ENCODE measurements at regions not wholly inside any gene's neighbourhood (a gene's known extent, or its start where the extent isn't known, plus 50 kb on each side); places are given as distances from the start of the nearest gene placed in this dataset.
A peak's percentile ranks its signal among the peaks of the same experiment; 100 is the strongest.
"Not testable (repeated sequence)": the region's sequence is repeated elsewhere in the genome, so short reads cannot be mapped to it uniquely, and the experiment has no call there.

GRCh38 chr4:163681208-163681821, 186.8 kb downstream of the TMA16 start:
- Histone ChIP-seq H3K9me3 (ENCODE audit: insufficient read depth, low read length) (no peaks in the 10 kb centered on the region), H3K36me3 (ENCODE audit: insufficient read depth, insufficient read length, low read length) (no peaks in the 10 kb centered on the region), H3K4me1 (ENCODE audit: insufficient read depth, insufficient read length) (no peaks in the 10 kb centered on the region), H3K4me3 (ENCODE audit: insufficient read length, low read depth) (no peak overlapping the region), H3K27me3 (ENCODE audit: insufficient read depth, insufficient read length) (no peaks in the 10 kb centered on the region), H3K9ac (ENCODE audit: insufficient read length, low read depth) (no peak overlapping the region)
- TF ChIP-seq SUZ12 (IDR thresholded peaks at IDR 0.05; ENCODE audit: extremely low read depth, insufficient read depth, insufficient read length) (no peak), YY1 (IDR thresholded peaks at IDR 0.05; ENCODE audit: insufficient read depth, insufficient read length) (no peak), ZNF274 (IDR thresholded peaks at IDR 0.05; ENCODE audit: low read depth, low read length) (no peak)
- DNase-seq (ENCODE audit: low read depth, low spot score) = peak; percentile 33

- no peak for DNase-seq (ENCODE audit: low read depth, low spot score)
- TF ChIP-seq SUZ12 (IDR thresholded peaks at IDR 0.05; ENCODE audit: extremely low read depth, insufficient read depth, insufficient read length) (no peak), ZNF274 (IDR thresholded peaks at IDR 0.05; ENCODE audit: low read depth, low read length) (no peak), YY1 (IDR thresholded peaks at IDR 0.05; ENCODE audit: insufficient read depth, insufficient read length) (no peak)
- Histone ChIP-seq H3K9me3 (ENCODE audit: insufficient read depth, low read length) (no peaks in the 10 kb centered on the region), H3K36me3 (ENCODE audit: insufficient read depth, insufficient read length, low read length) (no peaks in the 10 kb centered on the region), H3K9ac (ENCODE audit: insufficient read length, low read depth) (no peak overlapping the region), H3K4me1 (ENCODE audit: insufficient read depth, insufficient read length) (no peaks in the 10 kb centered on the region), H3K27me3 (ENCODE audit: insufficient read depth, insufficient read length) (no peaks in the 10 kb centered on the region), H3K4me3 (ENCODE audit: insufficient read length, low read depth) (no peak overlapping the region)
Measured at GRCh38 chr4:163688856-163689255, 194.4 kb downstream of the TMA16 start.

GRCh38 chr4:163693211-163693610, 198.7 kb downstream of the TMA16 start:
- Histone ChIP-seq H3K4me3 (ENCODE audit: insufficient read length, low read depth) (no peak overlapping the region), H3K4me1 (ENCODE audit: insufficient read depth, insufficient read length) (no peaks in the 10 kb centered on the region), H3K9ac (ENCODE audit: insufficient read length, low read depth) (no peak overlapping the region), H3K27me3 (ENCODE audit: insufficient read depth, insufficient read length) (no peaks in the 10 kb centered on the region), H3K9me3 (ENCODE audit: insufficient read depth, low read length) (peaks cover 8% of the 10 kb centered on the region; the same call in 1 of the 2 replicates), H3K36me3 (ENCODE audit: insufficient read depth, insufficient read length, low read length) (no peaks in the 10 kb centered on the region)
- TF ChIP-seq ZNF274 (IDR thresholded peaks at IDR 0.05; ENCODE audit: low read depth, low read length) = no peak
- no peak for TF ChIP-seq YY1 (IDR thresholded peaks at IDR 0.05; ENCODE audit: insufficient read depth, insufficient read length)
- no peak for TF ChIP-seq SUZ12 (IDR thresholded peaks at IDR 0.05; ENCODE audit: extremely low read depth, insufficient read depth, insufficient read length)
- no peak for DNase-seq (ENCODE audit: low read depth, low spot score)

- Histone ChIP-seq H3K27me3 (ENCODE audit: insufficient read depth, insufficient read length) (no peaks in the 10 kb centered on the region), H3K4me1 (ENCODE audit: insufficient read depth, insufficient read length) (no peaks in the 10 kb centered on the region), H3K36me3 (ENCODE audit: insufficient read depth, insufficient read length, low read length) (no peaks in the 10 kb centered on the region), H3K9ac (ENCODE audit: insufficient read length, low read depth) (no peak overlapping the region), H3K9me3 (ENCODE audit: insufficient read depth, low read length) (peaks cover 8% of the 10 kb centered on the region; the same call in 1 of the 2 replicates), H3K4me3 (ENCODE audit: insufficient read length, low read depth) (no peak overlapping the region)
- DNase-seq (ENCODE audit: low read depth, low spot score) = no peak
- TF ChIP-seq YY1 (IDR thresholded peaks at IDR 0.05; ENCODE audit: insufficient read depth, insufficient read length) (no peak), ZNF274 (IDR thresholded peaks at IDR 0.05; ENCODE audit: low read depth, low read length) (no peak), SUZ12 (IDR thresholded peaks at IDR 0.05; ENCODE audit: extremely low read depth, insufficient read depth, insufficient read length) (no peak)
Measured at GRCh38 chr4:163693776-163694175, 199.3 kb downstream of the TMA16 start.

- TF ChIP-seq YY1 (IDR thresholded peaks at IDR 0.05; ENCODE audit: insufficient read depth, insufficient read length) (no peak), SUZ12 (IDR thresholded peaks at IDR 0.05; ENCODE audit: extremely low read depth, insufficient read depth, insufficient read length) (no peak), ZNF274 (IDR thresholded peaks at IDR 0.05; ENCODE audit: low read depth, low read length) (no peak)
- DNase-seq (ENCODE audit: low read depth, low spot score) = no peak
- Histone ChIP-seq H3K4me3 (ENCODE audit: insufficient read length, low read depth) (no peak overlapping the region), H3K9ac (ENCODE audit: insufficient read length, low read depth) (no peak overlapping the region), H3K4me1 (ENCODE audit: insufficient read depth, insufficient read length) (no peaks in the 10 kb centered on the region), H3K9me3 (ENCODE audit: insufficient read depth, low read length) (peaks cover 8% of the 10 kb centered on the region; the same call in 1 of the 2 replicates), H3K36me3 (ENCODE audit: insufficient read depth, insufficient read length, low read length) (no peaks in the 10 kb centered on the region), H3K27me3 (ENCODE audit: insufficient read depth, insufficient read length) (no peaks in the 10 kb centered on the region)
Measured at GRCh38 chr4:163694385-163694784, 199.9 kb downstream of the TMA16 start.

DNA sequence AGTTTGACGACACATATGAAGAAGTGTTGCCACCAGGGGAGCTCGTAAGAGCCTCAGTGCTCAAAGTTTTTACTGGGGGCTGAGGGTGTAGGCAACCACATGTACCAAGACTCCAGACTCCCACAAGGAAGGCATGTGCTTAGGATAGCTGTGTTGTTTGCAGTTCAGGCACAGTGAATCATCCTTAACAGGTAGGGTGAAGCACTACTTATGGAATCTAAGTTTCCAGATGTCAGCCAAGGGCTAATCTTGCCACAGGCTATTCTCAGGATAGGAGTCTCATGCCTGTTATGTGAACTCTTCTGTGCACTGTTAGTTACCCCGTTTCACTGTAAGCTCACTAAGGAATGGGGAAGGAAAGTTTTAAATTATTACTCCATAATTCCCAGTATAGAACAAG, 202.6 kb downstream of the TMA16 start:
- H3K9ac ChIP-seq (ENCODE audit: insufficient read length, low read depth) = no peak overlapping the region
- DNase-seq (ENCODE audit: low read depth, low spot score) = no peak

DNA sequence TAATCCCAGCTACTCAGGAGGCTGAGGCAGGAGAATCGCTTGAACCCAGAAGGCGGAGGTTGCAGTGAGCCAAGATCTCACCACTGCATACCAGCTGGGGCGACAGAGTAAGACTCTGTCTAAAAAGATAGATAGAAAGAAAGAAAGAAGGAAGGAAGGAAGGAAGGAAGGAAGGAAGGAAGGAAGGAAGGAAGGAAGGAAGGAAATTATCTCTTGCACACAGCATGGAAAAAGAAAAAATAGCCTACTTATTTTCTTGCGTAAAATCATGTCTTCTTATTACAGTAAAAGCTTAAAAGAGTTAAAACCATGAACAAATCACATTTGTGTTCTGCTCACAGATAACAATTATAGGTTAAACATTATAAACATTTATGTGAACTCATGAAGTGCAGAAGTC, 205.9 kb downstream of the TMA16 start:
- not testable (repeated sequence) for DNase-seq (ENCODE audit: low read depth, low spot score); H3K9me3 ChIP-seq (ENCODE audit: insufficient read depth, low read length); H3K9ac ChIP-seq (ENCODE audit: insufficient read length, low read depth)

More for the DNA sequence above, 202.6 kb downstream of the TMA16 start:
- Histone ChIP-seq H3K36me3 (ENCODE audit: insufficient read depth, insufficient read length, low read length) (no peaks in the 10 kb centered on the region), H3K9me3 (ENCODE audit: insufficient read depth, low read length) (peaks cover 8% of the 10 kb centered on the region; the same call in 1 of the 2 replicates), H3K27me3 (ENCODE audit: insufficient read depth, insufficient read length) (no peaks in the 10 kb centered on the region), H3K4me1 (ENCODE audit: insufficient read depth, insufficient read length) (no peaks in the 10 kb centered on the region), H3K4me3 (ENCODE audit: insufficient read length, low read depth) (no peak overlapping the region)
- no peak for TF ChIP-seq YY1 (IDR thresholded peaks at IDR 0.05; ENCODE audit: insufficient read depth, insufficient read length)
- no peak for TF ChIP-seq ZNF274 (IDR thresholded peaks at IDR 0.05; ENCODE audit: low read depth, low read length)
- no peak for TF ChIP-seq SUZ12 (IDR thresholded peaks at IDR 0.05; ENCODE audit: extremely low read depth, insufficient read depth, insufficient read length)

More for the DNA sequence above, 205.9 kb downstream of the TMA16 start:
- H3K4me1 ChIP-seq (ENCODE audit: insufficient read depth, insufficient read length); H3K4me3 ChIP-seq (ENCODE audit: insufficient read length, low read depth); H3K36me3 ChIP-seq (ENCODE audit: insufficient read depth, insufficient read length, low read length); H3K27me3 ChIP-seq (ENCODE audit: insufficient read depth, insufficient read length): not testable (repeated sequence)

Measured in NT2/D1 (cell line).